ENCODE measurements at regions not wholly inside any gene's neighbourhood (a gene's known extent, or its start where the extent isn't known, plus 50 kb on each side); places are given as distances from the start of the nearest gene placed in this dataset.

DNA sequence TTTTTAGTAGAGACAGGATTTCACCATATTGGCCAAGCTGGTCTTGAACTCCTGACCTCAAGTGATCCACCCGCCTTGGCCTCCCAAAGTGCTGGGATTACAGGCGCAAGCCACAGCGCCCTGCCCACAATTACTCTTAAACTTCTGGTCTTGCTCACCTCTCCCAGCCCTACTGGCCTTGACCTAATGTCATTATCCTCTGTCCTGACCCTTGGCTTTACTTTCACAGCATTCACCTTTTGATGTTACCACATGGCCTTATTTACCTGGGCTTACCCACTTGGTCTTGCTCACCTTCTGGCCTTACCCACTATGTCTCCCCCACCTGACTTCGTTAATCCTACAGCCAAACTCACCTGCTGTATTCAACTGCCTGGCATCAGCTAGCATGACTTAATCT is 105.9 kb downstream of the IL12A start:
- TF ChIP-seq, protein P1, sequence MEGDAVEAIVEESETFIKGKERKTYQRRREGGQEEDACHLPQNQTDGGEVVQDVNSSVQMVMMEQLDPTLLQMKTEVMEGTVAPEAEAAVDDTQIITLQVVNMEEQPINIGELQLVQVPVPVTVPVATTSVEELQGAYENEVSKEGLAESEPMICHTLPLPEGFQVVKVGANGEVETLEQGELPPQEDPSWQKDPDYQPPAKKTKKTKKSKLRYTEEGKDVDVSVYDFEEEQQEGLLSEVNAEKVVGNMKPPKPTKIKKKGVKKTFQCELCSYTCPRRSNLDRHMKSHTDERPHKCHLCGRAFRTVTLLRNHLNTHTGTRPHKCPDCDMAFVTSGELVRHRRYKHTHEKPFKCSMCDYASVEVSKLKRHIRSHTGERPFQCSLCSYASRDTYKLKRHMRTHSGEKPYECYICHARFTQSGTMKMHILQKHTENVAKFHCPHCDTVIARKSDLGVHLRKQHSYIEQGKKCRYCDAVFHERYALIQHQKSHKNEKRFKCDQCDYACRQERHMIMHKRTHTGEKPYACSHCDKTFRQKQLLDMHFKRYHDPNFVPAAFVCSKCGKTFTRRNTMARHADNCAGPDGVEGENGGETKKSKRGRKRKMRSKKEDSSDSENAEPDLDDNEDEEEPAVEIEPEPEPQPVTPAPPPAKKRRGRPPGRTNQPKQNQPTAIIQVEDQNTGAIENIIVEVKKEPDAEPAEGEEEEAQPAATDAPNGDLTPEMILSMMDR (IDR thresholded peaks at IDR 0.05), result no peak
- TF ChIP-seq POLR2A (IDR thresholded peaks at IDR 0.05) (no peak), POLR2AphosphoS5 (IDR thresholded peaks at IDR 0.05) (no peak)

Data from prostate gland (tissue), 2 donors.